ENCODE measurements at regions not wholly inside any gene's neighbourhood (a gene's known extent, or its start where the extent isn't known, plus 50 kb on each side); places are given as distances from the start of the nearest gene placed in this dataset.

GRCh38 chr18:72342933-72343332, 201.2 kb downstream of the CBLN2 start:
- DNase-seq, result no peak

- DNase-seq, result no peak
Measured at GRCh38 chr18:72339976-72340375, 204.2 kb downstream of the CBLN2 start.

GRCh38 chr18:72336786-72337185, 207.4 kb downstream of the CBLN2 start:
- DNase-seq, result no peak

- no peak for DNase-seq
Measured at GRCh38 chr18:72329533-72329932, 214.6 kb downstream of the CBLN2 start.

- no peak for DNase-seq
Measured at GRCh38 chr18:72325307-72325706, 218.8 kb downstream of the CBLN2 start.

GRCh38 chr18:72324677-72325076, 219.5 kb downstream of the CBLN2 start:
- DNase-seq, result no peak

- DNase-seq, result no peak
Measured at GRCh38 chr18:72316497-72316896, 227.6 kb downstream of the CBLN2 start.

- DNase-seq, result no peak
Measured at GRCh38 chr18:72283148-72283925, 260.8 kb downstream of the CBLN2 start.

- DNase-seq, result no peak
Measured at GRCh38 chr18:72273025-72273424, 271.1 kb downstream of the CBLN2 start.

GRCh38 chr18:72261590-72261989, 282.6 kb downstream of the CBLN2 start:
- DNase-seq, result no peak

GRCh38 chr18:72246076-72246475, 298.1 kb downstream of the CBLN2 start:
- DNase-seq, result no peak

GRCh38 chr18:72235422-72235821, 308.7 kb downstream of the CBLN2 start:
- no peak for DNase-seq

- DNase-seq, result no peak
Measured at GRCh38 chr18:72233106-72233505, 311.0 kb downstream of the CBLN2 start.

- no peak for DNase-seq
Measured at GRCh38 chr18:72232644-72233043, 311.5 kb downstream of the CBLN2 start.

GRCh38 chr18:72225958-72226357, 318.2 kb downstream of the CBLN2 start:
- no peak for DNase-seq

- no peak for DNase-seq
Measured at GRCh38 chr18:72223733-72224132, 320.4 kb downstream of the CBLN2 start.

GRCh38 chr18:72208920-72209676, 335.0 kb downstream of the CBLN2 start:
- DNase-seq, result no peak

- no peak for DNase-seq
Measured at GRCh38 chr18:72207280-72207679, 336.9 kb downstream of the CBLN2 start.

- no peak for DNase-seq
Measured at GRCh38 chr18:72206814-72207213, 337.3 kb downstream of the CBLN2 start.

GRCh38 chr18:72201032-72201431, 343.1 kb downstream of the CBLN2 start:
- DNase-seq, result no peak

- DNase-seq, result no peak
Measured at GRCh38 chr18:72197591-72197990, 346.6 kb downstream of the CBLN2 start.

GRCh38 chr18:72194072-72194471, 350.1 kb downstream of the CBLN2 start:
- no peak for DNase-seq

- no peak for DNase-seq
Measured at GRCh38 chr18:72187956-72188355, 356.2 kb downstream of the CBLN2 start.

- peak; percentile 43 for DNase-seq
Measured at GRCh38 chr18:72181241-72181764, 362.8 kb downstream of the CBLN2 start.

Measured in activated CD4-positive, alpha-beta T cell treated with anti-CD3 and anti-CD28 coated beads, Interleukin-10, Interleukin-2, amounts not matched to agents 100 ng/mL and 50 ng/mL, durations not matched to agents 16 hours and 8 hours (primary cell).